T-cell (primary cell): ENCODE measurements at regions not wholly inside any gene's neighbourhood (a gene's known extent, or its start where the extent isn't known, plus 50 kb on each side); places are given as distances from the start of the nearest gene placed in this dataset.

Experiments used
- ATAC-seq, 4 experiments: fragments of 200-7000 bp in 3 of 4; fragments of 150-1000 bp in 1 of 4; cut with Tn5 transposase; replicated peaks in 1 of 4; 1 replicate in 3 of 4; 2 replicates in 1 of 4; pipeline ENCODE4 v1.10.0; 2021; ENCODE audit warnings: moderate library complexity in 3 of 4, mild to moderate bottlenecking in 2 of 4, moderate number of reproducible peaks in 1 of 4
- CTCF ChIA-PET, 2 donors: fragments of 300-600 bp; sonication (Branson Sonifier 250); formaldehyde crosslinking; loops; one replicate each; lab custom pipeline; 2022; ENCODE audit warnings: antibody characterized with exemption in 2 of 2; lab: Charles Lee
- POLR2A ChIA-PET, 2 donors: fragments of 300-600 bp; sonication (Branson Sonifier 250); formaldehyde crosslinking; loops; one replicate each; lab custom pipeline; 2022; ENCODE audit warnings: antibody characterized with exemption in 2 of 2; lab: Charles Lee
- DNase-seq, 35 experiments: peaks; one replicate each; pipeline versions ENCODE4 v3.0.0 to v3.0.0-alpha.2; 2013 to 2023
- H3K27ac ChIP-seq: one replicate; pipeline ENCODE4 v1.5.1; 2013; ENCODE audit warnings: low read length
- H3K27me3 ChIP-seq, 2 experiments: replicated peaks in 1 of 2; 1 replicate in 1 of 2; 2 replicates in 1 of 2; pipeline versions ENCODE4 v1.6.1 to v1.7.0; 2013; ENCODE audit warnings: low read length in 1 of 2, mixed read lengths in 1 of 2; ENCODE audit not compliant: control insufficient read depth in 2 of 2, insufficient read depth in 2 of 2; ENCODE audit errors: extremely low read depth in 1 of 2
- H3K36me3 ChIP-seq, 2 donors: 1 replicate in 1 of 2; 2 replicates in 1 of 2; pipeline versions ENCODE4 v1.6.1 to v1.7.0; 2013; ENCODE audit warnings: low read length in 1 of 2; ENCODE audit not compliant: control insufficient read depth in 2 of 2, insufficient read depth in 1 of 2; ENCODE audit errors: extremely low read depth in 1 of 2
- H3K4me1 ChIP-seq, 2 experiments: 1 replicate in 1 of 2; 2 replicates in 1 of 2; pipeline versions ENCODE4 v1.6.1 to v1.7.0; 2013; ENCODE audit warnings: low read length in 2 of 2, mixed read lengths in 1 of 2; ENCODE audit not compliant: insufficient read depth in 2 of 2, control insufficient read depth in 1 of 2; ENCODE audit errors: extremely low read depth in 1 of 2
- H3K4me3 ChIP-seq, 2 donors: 1 replicate in 1 of 2; 2 replicates in 1 of 2; pipeline versions ENCODE4 v1.5.1 to v1.7.0; 2013; ENCODE audit warnings: mild to moderate bottlenecking in 2 of 2, low read length in 1 of 2, moderate library complexity in 1 of 2; ENCODE audit not compliant: control insufficient read depth in 1 of 2; ENCODE audit errors: extremely low read depth in 1 of 2
- H3K9me3 ChIP-seq: 2 replicates; pipeline ENCODE4 v1.7.0; 2013
- H3K27ac Mint-ChIP-seq, 2 donors: one replicate each; pipeline ENCODE4 v1.8.0; 2020 to 2021; ENCODE audit warnings: mild to moderate bottlenecking in 2 of 2, mixed read lengths in 2 of 2
- H3K27me3 Mint-ChIP-seq, 2 donors: one replicate each; pipeline ENCODE4 v1.8.0; 2021 to 2022; ENCODE audit warnings: mixed read lengths in 2 of 2
- H3K36me3 Mint-ChIP-seq: one replicate; pipeline ENCODE4 v1.8.0; 2021; ENCODE audit warnings: mixed read lengths
- H3K4me1 Mint-ChIP-seq, 3 donors: one replicate each; pipeline ENCODE4 v1.8.0; 2020 to 2022; ENCODE audit warnings: mixed read lengths in 3 of 3, mild to moderate bottlenecking in 1 of 3
- H3K4me3 Mint-ChIP-seq, 3 donors: one replicate each; pipeline ENCODE4 v1.8.0; 2020 to 2022; ENCODE audit warnings: mild to moderate bottlenecking in 3 of 3, mixed read lengths in 3 of 3, moderate library complexity in 3 of 3
- H3K9me3 Mint-ChIP-seq, 3 donors: one replicate each; pipeline ENCODE4 v1.8.0; 2020 to 2022; ENCODE audit warnings: mixed read lengths in 3 of 3
- WGBS: methylation state at CpG from one replicate; pipeline ENCODE4 v1.1.5; 2013; ENCODE audit warnings: missing lambda C conversion rate; ENCODE audit not compliant: insufficient coverage; 5-methylcytosine and 5-hydroxymethylcytosine counted together

- no peaks in the 10 kb centered on the region for H3K36me3 ChIP-seq
- Mint-ChIP-seq H3K27me3 (peaks cover 4 to 19% of the 10 kb centered on the region in 2 donors), H3K4me1 (peaks cover 4 to 6% (median 5%) of the 10 kb centered on the region in 3 donors), H3K4me3 (no peak overlapping the region), H3K27ac (no peak overlapping the region), H3K9me3 (peaks cover 0 to 4% (median 0%) of the 10 kb centered on the region in 3 donors), H3K36me3 (no peaks in the 10 kb centered on the region)
- ChIA-PET CTCF (interaction anchor here in 1 of 2 donors (0.6 kb wide), 1 partner anchor 18 kb away, joined by 3 read pairs; no protein-coding TSS in a partner anchor), POLR2A (no interaction called here)
- ATAC-seq (no peak), DNase-seq (no peak)
- 80% methylated on average over 1 of the region's 2 CpGs for WGBS
- no peaks in the 10 kb centered on the region for H3K27me3 ChIP-seq
- no peak overlapping the region for H3K27ac ChIP-seq
- no peak overlapping the region for H3K4me3 ChIP-seq
- no peaks in the 10 kb centered on the region for H3K9me3 ChIP-seq
- no peaks in the 10 kb centered on the region for H3K4me1 ChIP-seq
Observed at GRCh38 chr4:16293210-16293838, 67.1 kb upstream of the TAPT1 start.

GRCh38 chr4:16292585-16292984 is 66.3 kb upstream of the TAPT1 start:
- no peaks in the 10 kb centered on the region for H3K27me3 ChIP-seq
- H3K4me3 ChIP-seq, result no peak overlapping the region
- Mint-ChIP-seq H3K27ac (no peak overlapping the region), H3K4me1 (peaks cover 4 to 6% (median 5%) of the 10 kb centered on the region in 3 donors), H3K4me3 (no peak overlapping the region), H3K36me3 (no peaks in the 10 kb centered on the region), H3K9me3 (peaks cover 0 to 3% (median 0%) of the 10 kb centered on the region in 3 donors), H3K27me3 (peaks cover 8 to 23% of the 10 kb centered on the region in 2 donors)
- H3K9me3 ChIP-seq, result no peaks in the 10 kb centered on the region
- WGBS, result 90% methylated on average over 3 of the region's 7 CpGs
- H3K27ac ChIP-seq, result no peak overlapping the region
- POLR2A ChIA-PET, result no interaction called here
- no peak for ATAC-seq
- H3K4me1 ChIP-seq, result no peaks in the 10 kb centered on the region
- CTCF ChIA-PET, result interaction anchor here in 1 of 2 donors (0.6 to 1.6 kb wide), 2 partner anchors 11 to 19 kb away, joined by 3 read pairs; no protein-coding TSS in a partner anchor
- no peak for DNase-seq
- no peaks in the 10 kb centered on the region for H3K36me3 ChIP-seq

- Histone ChIP-seq H3K9me3 (no peaks in the 10 kb centered on the region), H3K4me3 (no peak overlapping the region), H3K27ac (no peak overlapping the region), H3K27me3 (no peaks in the 10 kb centered on the region), H3K36me3 (no peaks in the 10 kb centered on the region), H3K4me1 (no peaks in the 10 kb centered on the region)
- peaks cover 4 to 6% (median 5%) of the 10 kb centered on the region in 3 donors for H3K4me1 Mint-ChIP-seq
- H3K27ac Mint-ChIP-seq, result no peak overlapping the region
- no peak for ATAC-seq
- no peaks in the 10 kb centered on the region for H3K9me3 Mint-ChIP-seq
- CTCF ChIA-PET, result interaction anchor here (0.5 to 2.0 kb wide), 16 partner anchors 9 to 1500 kb away, joined by 3 to 6 read pairs (median 4); no protein-coding TSS in a partner anchor
- WGBS, result 86% methylated on average over 1 of the region's 8 CpGs
- POLR2A ChIA-PET, result no interaction called here
- DNase-seq, result no peak
- no peaks in the 10 kb centered on the region for H3K36me3 Mint-ChIP-seq
- no peak overlapping the region for H3K4me3 Mint-ChIP-seq
- H3K27me3 Mint-ChIP-seq, result peaks cover 9 to 23% of the 10 kb centered on the region in 2 donors
Observed at GRCh38 chr4:16290681-16291420, 64.6 kb upstream of the TAPT1 start.

GRCh38 chr4:16289897-16290554 is 63.8 kb upstream of the TAPT1 start:
- Histone ChIP-seq H3K27me3 (no peaks in the 10 kb centered on the region), H3K4me3 (no peak overlapping the region), H3K27ac (no peak overlapping the region), H3K36me3 (no peaks in the 10 kb centered on the region), H3K4me1 (no peaks in the 10 kb centered on the region), H3K9me3 (no peaks in the 10 kb centered on the region)
- Mint-ChIP-seq H3K27ac (no peak overlapping the region), H3K4me1 (peaks cover 4 to 6% (median 5%) of the 10 kb centered on the region in 3 donors), H3K9me3 (peaks cover 2% of the 10 kb centered on the region in 3 donors), H3K36me3 (no peaks in the 10 kb centered on the region), H3K27me3 (peaks cover 11 to 25% of the 10 kb centered on the region in 2 donors), H3K4me3 (no peak overlapping the region)
- CTCF ChIA-PET, result interaction anchor here (0.6 to 2.0 kb wide), 5 partner anchors 8 to 1182 kb away, joined by 3 to 6 read pairs (median 4); no protein-coding TSS in a partner anchor
- ATAC-seq (no peak), DNase-seq (peak in 1 of 35 experiments; percentile 46)
- WGBS, result 20% methylated on average over 2 of the region's 4 CpGs
- POLR2A ChIA-PET, result no interaction called here

GRCh38 chr4:16284050-16284449 is 57.8 kb upstream of the TAPT1 start:
- Mint-ChIP-seq H3K9me3 (peaks cover 14% of the 10 kb centered on the region in 3 donors), H3K4me1 (no peaks in the 10 kb centered on the region), H3K36me3 (peaks cover 10% of the 10 kb centered on the region), H3K27ac (no peak overlapping the region), H3K27me3 (peaks cover 17 to 19% of the 10 kb centered on the region in 2 donors), H3K4me3 (no peak overlapping the region)
- H3K27me3 ChIP-seq, result peaks cover 0 to 5% of the 10 kb centered on the region in 2 experiments
- ChIA-PET POLR2A (no interaction called here), CTCF (interaction anchor here in 1 of 2 donors (0.6 kb wide), 1 partner anchor 347 kb away, joined by 3 read pairs; no protein-coding TSS in a partner anchor)
- H3K9me3 ChIP-seq, result no peaks in the 10 kb centered on the region
- no peaks in the 10 kb centered on the region for H3K4me1 ChIP-seq
- no peak for DNase-seq
- H3K36me3 ChIP-seq, result no peaks in the 10 kb centered on the region
- H3K4me3 ChIP-seq, result no peak overlapping the region
- H3K27ac ChIP-seq, result no peak overlapping the region
- ATAC-seq, result no peak
- WGBS, result no CpG with 5 or more reads among the region's 3 CpGs

- H3K4me3 Mint-ChIP-seq, result no peak overlapping the region
- Histone ChIP-seq H3K4me3 (no peak overlapping the region), H3K27ac (no peak overlapping the region), H3K36me3 (no peaks in the 10 kb centered on the region), H3K27me3 (peaks cover 0 to 7% of the 10 kb centered on the region in 2 experiments), H3K4me1 (no peaks in the 10 kb centered on the region), H3K9me3 (no peaks in the 10 kb centered on the region)
- ChIA-PET CTCF (interaction anchor here (0.6 to 1.4 kb wide), 2 partner anchors 14 to 252 kb away, joined by 3 to 5 read pairs; no protein-coding TSS in a partner anchor), POLR2A (no interaction called here)
- peaks cover 8% of the 10 kb centered on the region for H3K36me3 Mint-ChIP-seq
- H3K9me3 Mint-ChIP-seq, result peaks cover 2 to 16% (median 5%) of the 10 kb centered on the region in 3 donors
- H3K27me3 Mint-ChIP-seq, result peaks cover 11 to 19% of the 10 kb centered on the region in 2 donors
- ATAC-seq (no peak), DNase-seq (no peak)
- H3K27ac Mint-ChIP-seq, result no peak overlapping the region
- no peaks in the 10 kb centered on the region for H3K4me1 Mint-ChIP-seq
- 83% methylated on average over 1 of the region's 1 CpG for WGBS
Observed at GRCh38 chr4:16278178-16278577, 51.9 kb upstream of the TAPT1 start.
